GM23338 (cell line): ENCODE measurements at regions not wholly inside any gene's neighbourhood (a gene's known extent, or its start where the extent isn't known, plus 50 kb on each side); places are given as distances from the start of the nearest gene placed in this dataset.

Source experiments
- CREB1 ChIP-seq: fragments of 250-450 bp; sonication (Bioruptor Pico); IDR thresholded peaks from 2 replicates; pipeline ENCODE4 v1.5.0; 2020; ENCODE audit warnings: low read depth, mild to moderate bottlenecking, moderate library complexity
- EZH2 ChIP-seq: fragments of 200-600 bp; sonication (generic); IDR thresholded peaks from one replicate; pipeline ENCODE4 v1.8.0; 2017; ENCODE audit warnings: antibody characterized with exemption, mild to moderate bottlenecking, low read depth; ENCODE audit not compliant: unreplicated experiment
- EZH2phosphoT487 ChIP-seq: fragments of 200-600 bp; sonication (generic); IDR thresholded peaks from one replicate; pipeline ENCODE4 v1.8.1; 2018; ENCODE audit warnings: antibody characterized with exemption; ENCODE audit not compliant: unreplicated experiment
- NANOG ChIP-seq: IDR thresholded peaks from 2 replicates; pipeline ENCODE4 v1.6.1; 2016; ENCODE audit warnings: antibody characterized with exemption, borderline replicate concordance
- POLR2AphosphoS5 ChIP-seq: IDR thresholded peaks from 2 replicates; pipeline ENCODE4 v1.6.1; 2016; ENCODE audit warnings: antibody characterized with exemption, low read depth
- ZNF114 ChIP-seq: fragments of 250-450 bp; sonication (Bioruptor Pico); IDR thresholded peaks from 2 replicates; pipeline ENCODE4 v1.5.0; 2020; ENCODE audit warnings: mild to moderate bottlenecking, moderate library complexity
- TF ChIP-seq, protein P1 (sequence below), 2 experiments: fragments of 200-600 bp in 1 of 2; sonication (generic) in 1 of 2; conservative IDR thresholded peaks; 2 replicates each; pipeline versions ENCODE4 v1.5.1 to v1.6.1; 2016 to 2017; ENCODE audit warnings: antibody characterized with exemption in 2 of 2, low read depth in 2 of 2, mild to moderate bottlenecking in 2 of 2, moderate library complexity in 1 of 2
- TF ChIP-seq, protein P2 (sequence below): IDR thresholded peaks from one replicate; pipeline ENCODE4 v1.6.1; 2018; ENCODE audit warnings: antibody characterized with exemption; ENCODE audit not compliant: unreplicated experiment

DNA sequence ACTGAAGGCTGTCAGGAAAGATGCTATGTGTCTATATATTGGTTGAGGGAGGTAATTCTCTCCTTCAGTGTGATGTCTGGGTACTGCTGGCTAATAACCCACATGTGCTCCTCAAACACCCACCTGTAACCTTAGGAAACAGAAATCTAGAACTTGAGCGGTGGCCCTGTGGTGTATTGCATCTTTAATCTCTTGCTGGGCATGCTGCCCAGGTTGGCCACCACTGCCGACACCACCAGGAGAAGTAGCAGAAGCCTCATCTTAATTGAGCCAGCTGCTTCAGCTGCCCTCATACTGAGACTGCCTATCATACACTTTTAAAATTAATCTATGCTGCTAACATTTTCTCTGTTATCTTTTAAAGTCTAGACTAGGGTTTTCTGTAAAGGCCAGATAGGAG lies 103.5 kb upstream of the C5orf63 start:
- TF ChIP-seq, protein P1, sequence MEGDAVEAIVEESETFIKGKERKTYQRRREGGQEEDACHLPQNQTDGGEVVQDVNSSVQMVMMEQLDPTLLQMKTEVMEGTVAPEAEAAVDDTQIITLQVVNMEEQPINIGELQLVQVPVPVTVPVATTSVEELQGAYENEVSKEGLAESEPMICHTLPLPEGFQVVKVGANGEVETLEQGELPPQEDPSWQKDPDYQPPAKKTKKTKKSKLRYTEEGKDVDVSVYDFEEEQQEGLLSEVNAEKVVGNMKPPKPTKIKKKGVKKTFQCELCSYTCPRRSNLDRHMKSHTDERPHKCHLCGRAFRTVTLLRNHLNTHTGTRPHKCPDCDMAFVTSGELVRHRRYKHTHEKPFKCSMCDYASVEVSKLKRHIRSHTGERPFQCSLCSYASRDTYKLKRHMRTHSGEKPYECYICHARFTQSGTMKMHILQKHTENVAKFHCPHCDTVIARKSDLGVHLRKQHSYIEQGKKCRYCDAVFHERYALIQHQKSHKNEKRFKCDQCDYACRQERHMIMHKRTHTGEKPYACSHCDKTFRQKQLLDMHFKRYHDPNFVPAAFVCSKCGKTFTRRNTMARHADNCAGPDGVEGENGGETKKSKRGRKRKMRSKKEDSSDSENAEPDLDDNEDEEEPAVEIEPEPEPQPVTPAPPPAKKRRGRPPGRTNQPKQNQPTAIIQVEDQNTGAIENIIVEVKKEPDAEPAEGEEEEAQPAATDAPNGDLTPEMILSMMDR (conservative IDR thresholded peaks at IDR 0.05; ENCODE audit: low read depth in 2 of 2) = no peak
- TF ChIP-seq NANOG (no peak), EZH2 (no peak), ZNF114 (CRISPR knock-in tag) (no peak), EZH2phosphoT487 (no peak), CREB1 (CRISPR knock-in tag) (no peak), POLR2AphosphoS5 (no peak)
- TF ChIP-seq, protein P2, sequence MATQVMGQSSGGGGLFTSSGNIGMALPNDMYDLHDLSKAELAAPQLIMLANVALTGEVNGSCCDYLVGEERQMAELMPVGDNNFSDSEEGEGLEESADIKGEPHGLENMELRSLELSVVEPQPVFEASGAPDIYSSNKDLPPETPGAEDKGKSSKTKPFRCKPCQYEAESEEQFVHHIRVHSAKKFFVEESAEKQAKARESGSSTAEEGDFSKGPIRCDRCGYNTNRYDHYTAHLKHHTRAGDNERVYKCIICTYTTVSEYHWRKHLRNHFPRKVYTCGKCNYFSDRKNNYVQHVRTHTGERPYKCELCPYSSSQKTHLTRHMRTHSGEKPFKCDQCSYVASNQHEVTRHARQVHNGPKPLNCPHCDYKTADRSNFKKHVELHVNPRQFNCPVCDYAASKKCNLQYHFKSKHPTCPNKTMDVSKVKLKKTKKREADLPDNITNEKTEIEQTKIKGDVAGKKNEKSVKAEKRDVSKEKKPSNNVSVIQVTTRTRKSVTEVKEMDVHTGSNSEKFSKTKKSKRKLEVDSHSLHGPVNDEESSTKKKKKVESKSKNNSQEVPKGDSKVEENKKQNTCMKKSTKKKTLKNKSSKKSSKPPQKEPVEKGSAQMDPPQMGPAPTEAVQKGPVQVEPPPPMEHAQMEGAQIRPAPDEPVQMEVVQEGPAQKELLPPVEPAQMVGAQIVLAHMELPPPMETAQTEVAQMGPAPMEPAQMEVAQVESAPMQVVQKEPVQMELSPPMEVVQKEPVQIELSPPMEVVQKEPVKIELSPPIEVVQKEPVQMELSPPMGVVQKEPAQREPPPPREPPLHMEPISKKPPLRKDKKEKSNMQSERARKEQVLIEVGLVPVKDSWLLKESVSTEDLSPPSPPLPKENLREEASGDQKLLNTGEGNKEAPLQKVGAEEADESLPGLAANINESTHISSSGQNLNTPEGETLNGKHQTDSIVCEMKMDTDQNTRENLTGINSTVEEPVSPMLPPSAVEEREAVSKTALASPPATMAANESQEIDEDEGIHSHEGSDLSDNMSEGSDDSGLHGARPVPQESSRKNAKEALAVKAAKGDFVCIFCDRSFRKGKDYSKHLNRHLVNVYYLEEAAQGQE = no peak
